NCI-H524 treated with DMSO at 0.1 percent for 48 hours (cell line): ENCODE measurements at regions not wholly inside any gene's neighbourhood (a gene's known extent, or its start where the extent isn't known, plus 50 kb on each side); places are given as distances from the start of the nearest gene placed in this dataset.

Experiments used
- DNase-seq: peaks from one replicate; lab custom pipeline; 2025; lab: John Stamatoyannopoulos, UW

GRCh38 chr14:51515611-51516010, 136.1 kb upstream of the FRMD6 start:
- DNase-seq: no peak

GRCh38 chr14:51516706-51517395, 134.9 kb upstream of the FRMD6 start:
- DNase-seq: no peak

GRCh38 chr14:51518280-51518679, 133.4 kb upstream of the FRMD6 start:
- DNase-seq: no peak

- DNase-seq: no peak
Observed at GRCh38 chr14:51518711-51519110, 133.0 kb upstream of the FRMD6 start.

GRCh38 chr14:51520087-51520486, 131.6 kb upstream of the FRMD6 start:
- no peak for DNase-seq

GRCh38 chr14:51521764-51522163, 129.9 kb upstream of the FRMD6 start:
- DNase-seq: no peak

GRCh38 chr14:51523243-51523642, 128.5 kb upstream of the FRMD6 start:
- DNase-seq: no peak

GRCh38 chr14:51525739-51526138, 126.0 kb upstream of the FRMD6 start:
- no peak for DNase-seq

GRCh38 chr14:51527073-51527472, 124.6 kb upstream of the FRMD6 start:
- DNase-seq: no peak

- DNase-seq: peak; percentile 53
Observed at GRCh38 chr14:51529736-51530135, 122.0 kb upstream of the FRMD6 start.

- DNase-seq: no peak
Observed at GRCh38 chr14:51533160-51533559, 118.5 kb upstream of the FRMD6 start.

- DNase-seq: no peak
Observed at GRCh38 chr14:51533872-51534553, 117.7 kb upstream of the FRMD6 start.

GRCh38 chr14:51534610-51535011, 117.1 kb upstream of the FRMD6 start:
- DNase-seq: no peak

GRCh38 chr14:51535443-51536044, 116.2 kb upstream of the FRMD6 start:
- DNase-seq: no peak

- no peak for DNase-seq
Observed at GRCh38 chr14:51538973-51539372, 112.7 kb upstream of the FRMD6 start.

- no peak for DNase-seq
Observed at GRCh38 chr14:51539571-51540037, 112.1 kb upstream of the FRMD6 start.

GRCh38 chr14:51540364-51540763, 111.3 kb upstream of the FRMD6 start:
- no peak for DNase-seq

GRCh38 chr14:51544471-51544870, 107.2 kb upstream of the FRMD6 start:
- no peak for DNase-seq

GRCh38 chr14:51544901-51545300, 106.8 kb upstream of the FRMD6 start:
- DNase-seq: no peak

GRCh38 chr14:51545396-51545795, 106.3 kb upstream of the FRMD6 start:
- DNase-seq: no peak

- no peak for DNase-seq
Observed at GRCh38 chr14:51546099-51546498, 105.6 kb upstream of the FRMD6 start.

GRCh38 chr14:51546603-51547258, 105.0 kb upstream of the FRMD6 start:
- DNase-seq: no peak

- no peak for DNase-seq
Observed at GRCh38 chr14:51547260-51547659, 104.5 kb upstream of the FRMD6 start.
